Esophagus muscularis mucosa (tissue), 4 donors: ENCODE measurements at regions not wholly inside any gene's neighbourhood (a gene's known extent, or its start where the extent isn't known, plus 50 kb on each side); places are given as distances from the start of the nearest gene placed in this dataset.

ENCODE experiments used
- DNase-seq: peaks from one replicate; pipeline ENCODE4 v3.0.0-alpha.2; 2017; ENCODE audit errors: extremely low spot score
- H3K27ac ChIP-seq, 4 donors: fragments of 200-600 bp; sonication (generic); replicated peaks in 1 of 4; 1 replicate in 3 of 4; 2 replicates in 1 of 4; pipeline ENCODE4 v1.5.1; 2016 to 2019; ENCODE audit warnings: mild to moderate bottlenecking in 1 of 4
- H3K27me3 ChIP-seq, 4 donors: fragments of 200-600 bp; sonication (generic); one replicate each; pipeline versions ENCODE4 v1.5.1 to v1.6.0; 2016 to 2019
- H3K36me3 ChIP-seq, 4 donors: fragments of 200-600 bp; sonication (generic); one replicate each; pipeline ENCODE4 v1.5.1; 2016 to 2019
- H3K4me1 ChIP-seq, 4 donors: fragments of 200-600 bp; sonication (generic); one replicate each; pipeline ENCODE4 v1.5.1; 2016 to 2019
- H3K4me3 ChIP-seq, 4 donors: fragments of 200-600 bp; sonication (generic); 1 replicate in 2 of 4; 2 replicates in 2 of 4; pipeline ENCODE4 v1.5.1; 2016 to 2019; ENCODE audit warnings: mild to moderate bottlenecking in 4 of 4, moderate library complexity in 1 of 4
- H3K9me3 ChIP-seq, 4 donors: fragments of 200-600 bp; sonication (generic); 1 replicate in 3 of 4; 2 replicates in 1 of 4; pipeline ENCODE4 v1.5.1; 2016 to 2019
- CTCF ChIP-seq, 3 experiments: fragments of 200-600 bp in 2 of 3; fragments of 450-650 bp in 1 of 3; sonication (generic) in 2 of 3; IDR thresholded peaks; one replicate each; pipeline ENCODE4 v1.5.1; 2017 to 2019; ENCODE audit warnings: antibody characterized with exemption in 3 of 3, mild to moderate bottlenecking in 2 of 3, moderate library complexity in 1 of 3
- EP300 ChIP-seq: sonication (generic); formaldehyde crosslinking; IDR thresholded peaks from one replicate; pipeline ENCODE4 v1.6.1; 2017; ENCODE audit warnings: antibody characterized with exemption
- POLR2A ChIP-seq: fragments of 450-650 bp; IDR thresholded peaks from one replicate; pipeline ENCODE4 v1.6.1; 2017; ENCODE audit warnings: antibody characterized with exemption, moderate library complexity, mild to moderate bottlenecking, low read depth
- POLR2AphosphoS5 ChIP-seq, 2 donors: sonication (generic); formaldehyde crosslinking; IDR thresholded peaks; one replicate each; pipeline ENCODE4 v1.6.1; 2017; ENCODE audit warnings: antibody characterized with exemption in 2 of 2
- WGBS: methylation state at CpG from one replicate; pipeline ENCODE4 v1.1.5; 2018; 5-methylcytosine and 5-hydroxymethylcytosine counted together
- intact Hi-C: fragments of 100-400 bp; cut with DNase I; formaldehyde crosslinking; loops from one replicate; pipeline ENCODE4 v1.15.1; 2023

GRCh38 chr7:21256310-21256877 is 171.5 kb upstream of the SP4 start:
- H3K9me3 ChIP-seq: no peaks in the 10 kb centered on the region
- H3K4me3 ChIP-seq: no peak overlapping the region
- peaks cover 0 to 65% (median 14%) of the 10 kb centered on the region in 4 donors for H3K27me3 ChIP-seq
- WGBS: 10% methylated on average over 3 of the region's 3 CpGs
- no peak overlapping the region for H3K27ac ChIP-seq
- no peak for DNase-seq
- TF ChIP-seq POLR2A: no peak
- no peak for TF ChIP-seq EP300
- peak; percentile 37 to 45 (median 42) for TF ChIP-seq CTCF (IDR thresholded peaks at IDR 0.05)
- no peaks in the 10 kb centered on the region for H3K36me3 ChIP-seq
- no peaks in the 10 kb centered on the region for H3K4me1 ChIP-seq
- intact Hi-C loops: loop anchor here (5.0 kb wide), 1 partner anchor 251 kb away; no protein-coding TSS in a partner anchor

GRCh38 chr7:21260939-21261338 is 166.9 kb upstream of the SP4 start:
- no peak for DNase-seq
- Histone ChIP-seq H3K4me1 (no peaks in the 10 kb centered on the region), H3K9me3 (no peaks in the 10 kb centered on the region), H3K27me3 (peaks cover 0 to 29% (median 0%) of the 10 kb centered on the region in 4 donors), H3K4me3 (no peak overlapping the region), H3K36me3 (no peaks in the 10 kb centered on the region), H3K27ac (no peak overlapping the region)
- TF ChIP-seq POLR2AphosphoS5 (IDR thresholded peaks at IDR 0.05) (no peak), POLR2A (no peak), CTCF (IDR thresholded peaks at IDR 0.05) (no peak), EP300 (no peak)
- 54% methylated on average over 1 of the region's 1 CpG for WGBS
- intact Hi-C loops: no loop called here

GRCh38 chr7:21261627-21262594 is 166.0 kb upstream of the SP4 start:
- no peaks in the 10 kb centered on the region for H3K4me1 ChIP-seq
- H3K27ac ChIP-seq: no peak overlapping the region
- no peaks in the 10 kb centered on the region for H3K36me3 ChIP-seq
- H3K9me3 ChIP-seq: no peaks in the 10 kb centered on the region
- H3K27me3 ChIP-seq: peaks cover 0 to 23% (median 0%) of the 10 kb centered on the region in 4 donors
- intact Hi-C loops: no loop called here
- WGBS: 24% methylated on average over 9 of the region's 9 CpGs
- TF ChIP-seq CTCF (IDR thresholded peaks at IDR 0.05): peak in 2 of 3 experiments; percentile 13 to 26
- TF ChIP-seq EP300: no peak
- no peak for TF ChIP-seq POLR2A
- DNase-seq: no peak
- no peak overlapping the region for H3K4me3 ChIP-seq

GRCh38 chr7:21269021-21269420 is 158.9 kb upstream of the SP4 start:
- Histone ChIP-seq H3K27ac (no peak overlapping the region), H3K36me3 (no peaks in the 10 kb centered on the region), H3K9me3 (no peaks in the 10 kb centered on the region), H3K27me3 (no peaks in the 10 kb centered on the region), H3K4me3 (no peak overlapping the region), H3K4me1 (no peaks in the 10 kb centered on the region)
- intact Hi-C loops: no loop called here
- WGBS: 69% methylated on average over 4 of the region's 4 CpGs
- no peak for DNase-seq
- TF ChIP-seq CTCF (IDR thresholded peaks at IDR 0.05) (no peak), POLR2AphosphoS5 (IDR thresholded peaks at IDR 0.05) (no peak), POLR2A (no peak), EP300 (no peak)
